Epithelial cell of esophagus (primary cell): ENCODE measurements at regions not wholly inside any gene's neighbourhood (a gene's known extent, or its start where the extent isn't known, plus 50 kb on each side); places are given as distances from the start of the nearest gene placed in this dataset.
A peak's percentile ranks its signal among the peaks of the same experiment; 100 is the strongest.

Source experiments
- DNase-seq: peaks from one replicate; pipeline ENCODE4 v3.0.0; 2010; ENCODE audit warnings: low read depth
- H3K4me3 ChIP-seq: 2 replicates; pipeline ENCODE4 v1.5.1; 2011; ENCODE audit warnings: mild to moderate bottlenecking, low read length, control low read depth
- TF ChIP-seq, protein P1 (sequence below): IDR thresholded peaks from 2 replicates; pipeline ENCODE4 v1.5.1; 2011; ENCODE audit warnings: low read depth, mild to moderate bottlenecking, low read length, control low read depth, inconsistent platforms; ENCODE audit not compliant: insufficient read depth; ENCODE audit errors: missing control alignments

DNA sequence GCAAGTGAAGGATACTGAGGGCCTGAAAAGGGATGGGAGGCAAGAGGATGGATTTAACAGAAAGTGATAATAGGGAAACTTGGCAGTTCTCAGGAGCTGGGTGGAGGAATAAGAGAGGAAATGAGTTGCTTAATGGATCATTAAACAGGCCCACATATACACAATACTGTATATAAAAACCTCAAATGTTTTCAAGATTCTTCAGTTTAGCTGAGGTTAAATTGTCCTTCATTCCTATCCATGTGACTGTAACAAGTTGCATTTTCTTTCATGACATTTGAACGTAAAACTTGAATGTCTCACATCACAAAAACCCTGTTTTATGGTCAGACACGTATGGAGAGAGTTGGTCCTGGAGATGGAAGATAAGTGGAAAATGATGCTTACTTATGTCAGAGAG lies 76.5 kb upstream of the PLAC8 start:
- H3K4me3 ChIP-seq, result no peak overlapping the region
- no peak for DNase-seq
- TF ChIP-seq, protein P1, sequence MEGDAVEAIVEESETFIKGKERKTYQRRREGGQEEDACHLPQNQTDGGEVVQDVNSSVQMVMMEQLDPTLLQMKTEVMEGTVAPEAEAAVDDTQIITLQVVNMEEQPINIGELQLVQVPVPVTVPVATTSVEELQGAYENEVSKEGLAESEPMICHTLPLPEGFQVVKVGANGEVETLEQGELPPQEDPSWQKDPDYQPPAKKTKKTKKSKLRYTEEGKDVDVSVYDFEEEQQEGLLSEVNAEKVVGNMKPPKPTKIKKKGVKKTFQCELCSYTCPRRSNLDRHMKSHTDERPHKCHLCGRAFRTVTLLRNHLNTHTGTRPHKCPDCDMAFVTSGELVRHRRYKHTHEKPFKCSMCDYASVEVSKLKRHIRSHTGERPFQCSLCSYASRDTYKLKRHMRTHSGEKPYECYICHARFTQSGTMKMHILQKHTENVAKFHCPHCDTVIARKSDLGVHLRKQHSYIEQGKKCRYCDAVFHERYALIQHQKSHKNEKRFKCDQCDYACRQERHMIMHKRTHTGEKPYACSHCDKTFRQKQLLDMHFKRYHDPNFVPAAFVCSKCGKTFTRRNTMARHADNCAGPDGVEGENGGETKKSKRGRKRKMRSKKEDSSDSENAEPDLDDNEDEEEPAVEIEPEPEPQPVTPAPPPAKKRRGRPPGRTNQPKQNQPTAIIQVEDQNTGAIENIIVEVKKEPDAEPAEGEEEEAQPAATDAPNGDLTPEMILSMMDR, result no peak

DNA sequence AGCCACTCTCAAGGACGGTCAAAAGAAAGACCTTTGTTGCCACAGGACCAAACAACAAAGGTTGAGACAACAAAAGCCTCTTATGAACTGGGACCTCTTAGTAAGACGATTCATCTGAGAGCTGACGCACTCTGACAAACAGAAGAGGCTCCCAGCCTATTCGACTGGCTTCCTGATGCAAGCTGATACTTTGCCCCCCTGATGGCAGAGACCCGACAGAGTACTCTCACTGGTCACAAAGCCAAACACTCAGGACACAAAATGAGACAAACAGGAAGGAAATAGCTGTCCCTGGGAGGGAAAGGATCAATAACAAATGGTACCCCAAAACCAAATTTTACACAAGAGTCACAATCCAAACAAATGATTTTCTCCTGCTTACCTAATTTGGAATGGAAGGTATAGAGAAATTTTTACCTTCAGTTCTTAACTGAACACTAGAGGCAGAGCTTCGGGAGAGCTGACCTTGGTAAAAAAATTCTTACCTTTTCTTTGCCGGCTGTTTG lies 75.2 kb upstream of the PLAC8 start:
- no peak overlapping the region for H3K4me3 ChIP-seq
- peak; percentile 35 for DNase-seq
- TF ChIP-seq, protein P1, result no peak

DNA sequence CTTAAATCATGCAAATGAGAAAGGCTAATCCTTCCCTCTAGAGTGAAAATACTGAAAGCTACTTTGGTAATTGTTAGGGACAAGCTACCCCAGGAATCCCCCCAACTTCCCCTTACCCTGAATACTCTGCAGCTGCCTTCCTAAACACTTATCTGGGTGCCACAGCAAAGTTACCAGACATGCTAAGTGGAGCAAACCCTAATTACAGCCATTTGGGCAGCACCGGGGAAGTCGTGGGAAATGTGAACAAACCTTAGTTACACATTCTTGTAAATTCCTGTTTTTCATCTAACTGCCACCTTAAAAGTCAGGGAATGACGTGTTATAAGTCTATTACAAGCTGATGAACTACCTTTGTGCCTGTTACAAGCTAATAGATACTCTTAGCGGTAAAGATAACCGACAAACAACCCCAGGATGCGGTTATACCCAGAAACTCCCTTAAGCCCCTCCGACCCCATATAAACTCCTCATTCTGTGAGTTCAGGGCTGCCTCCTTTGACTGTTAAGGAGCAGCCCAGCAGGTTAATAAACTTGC lies 66.0 kb upstream of the PLAC8 start:
- TF ChIP-seq, protein P1, result no peak
- H3K4me3 ChIP-seq, result no peak overlapping the region

DNA sequence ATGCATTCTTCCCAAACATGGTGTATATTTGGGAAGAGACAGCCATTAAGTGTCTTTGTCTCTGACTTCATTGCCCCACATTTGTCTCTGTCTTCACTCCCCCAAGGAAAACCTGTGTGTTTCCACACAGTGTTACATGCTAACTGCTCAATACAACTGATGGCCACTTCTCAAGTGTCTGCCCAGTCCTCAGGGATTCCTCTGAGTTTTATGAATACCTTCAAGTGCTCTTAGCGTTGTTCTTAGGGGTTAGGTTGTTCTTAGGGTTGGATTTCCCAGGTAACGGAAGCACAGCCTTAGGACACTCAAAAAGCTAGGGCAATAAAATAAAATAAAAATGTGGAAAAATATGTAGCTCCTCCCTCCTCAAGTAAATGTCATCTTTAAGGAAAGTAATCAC lies 64.7 kb upstream of the PLAC8 start:
- TF ChIP-seq, protein P1, result no peak
- no peak for DNase-seq
- H3K4me3 ChIP-seq, result no peak overlapping the region

More for the DNA sequence above, 66.0 kb upstream of the PLAC8 start:
- DNase-seq, result no peak

DNA sequence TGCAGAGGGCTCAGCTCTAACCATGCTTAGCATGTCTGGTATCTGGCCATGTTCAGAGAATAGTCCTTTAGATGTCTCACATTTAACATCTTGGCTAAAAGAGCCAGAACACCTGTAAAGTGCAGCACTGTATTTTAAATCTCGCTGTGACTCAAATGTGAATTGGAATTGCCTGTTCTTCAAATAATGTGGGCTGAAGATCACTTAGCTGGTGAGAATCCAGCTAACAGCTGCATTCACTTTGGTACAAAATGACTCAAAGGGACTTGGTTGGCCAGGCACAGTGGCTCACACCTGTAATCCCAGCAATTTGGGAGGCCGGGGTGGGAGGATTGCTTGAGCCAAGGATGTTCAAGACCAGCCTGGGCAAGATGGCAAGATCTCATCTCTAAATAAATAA lies 63.5 kb upstream of the PLAC8 start:
- no peak overlapping the region for H3K4me3 ChIP-seq
- no peak for DNase-seq
- TF ChIP-seq, protein P1, result no peak

DNA sequence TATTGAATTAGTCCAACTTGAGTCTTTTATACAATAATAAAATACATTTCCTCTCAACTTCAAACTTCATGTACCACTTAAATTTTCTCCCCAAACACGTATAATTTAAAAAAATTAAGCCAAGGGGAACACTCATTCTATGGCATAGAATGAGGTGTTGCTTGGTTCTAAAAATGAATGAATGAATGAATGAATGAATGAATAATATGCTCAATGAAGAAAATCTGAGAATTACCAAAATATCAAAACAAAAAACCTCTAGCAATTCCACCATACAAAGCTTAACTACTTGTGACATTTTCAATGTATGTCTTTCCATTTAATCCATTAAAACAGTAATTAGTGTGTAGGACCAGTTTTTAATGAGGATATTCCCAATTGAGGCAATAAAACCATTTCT lies 62.7 kb upstream of the PLAC8 start:
- TF ChIP-seq, protein P1, result no peak
- DNase-seq, result no peak
- H3K4me3 ChIP-seq, result no peak overlapping the region

DNA sequence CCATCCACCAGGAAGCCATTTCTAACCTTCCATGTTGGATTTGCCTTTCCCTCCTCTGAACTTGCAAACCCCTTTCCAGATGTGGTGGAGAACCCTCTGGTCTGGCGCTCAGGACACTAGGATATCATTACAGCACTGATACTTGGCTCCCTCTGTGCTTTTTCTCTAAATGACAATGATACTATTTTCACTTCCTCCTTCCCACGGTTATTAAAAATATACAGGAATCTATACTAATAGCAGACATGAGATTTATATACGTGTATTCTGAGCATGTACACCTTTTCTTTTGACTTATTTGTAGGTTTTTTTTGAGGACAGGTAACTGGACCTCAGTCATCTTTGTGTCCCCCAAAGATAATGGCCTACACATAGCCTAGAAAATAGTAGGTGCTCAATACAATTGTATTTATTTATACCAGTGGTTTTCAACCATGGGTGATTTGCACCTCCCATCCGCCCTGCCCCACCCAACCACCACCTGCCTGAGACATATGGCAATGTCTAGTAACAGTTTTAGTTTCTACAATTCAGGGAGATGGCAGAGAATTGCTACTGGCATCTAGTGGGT lies 60.4 kb upstream of the PLAC8 start:
- TF ChIP-seq, protein P1, result no peak
- no peak overlapping the region for H3K4me3 ChIP-seq
- no peak for DNase-seq
